Frontal cortex (tissue), 3 donors: ENCODE measurements at regions not wholly inside any gene's neighbourhood (a gene's known extent, or its start where the extent isn't known, plus 50 kb on each side); places are given as distances from the start of the nearest gene placed in this dataset.
A peak's percentile ranks its signal among the peaks of the same experiment; 100 is the strongest.

ENCODE experiments used
- DNase-seq, 2 donors: peaks; one replicate each; pipeline ENCODE4 v3.0.0; 2012; ENCODE audit warnings: low spot score in 2 of 2
- FAIRE-seq: peaks from 2 replicates; lab custom pipeline; 2012; peaks lifted over from hg19 to GRCh38; lab: Jason Lieb, UNC
- donor health status: control.
- donor health status: control.
- donor health status: control.

DNA sequence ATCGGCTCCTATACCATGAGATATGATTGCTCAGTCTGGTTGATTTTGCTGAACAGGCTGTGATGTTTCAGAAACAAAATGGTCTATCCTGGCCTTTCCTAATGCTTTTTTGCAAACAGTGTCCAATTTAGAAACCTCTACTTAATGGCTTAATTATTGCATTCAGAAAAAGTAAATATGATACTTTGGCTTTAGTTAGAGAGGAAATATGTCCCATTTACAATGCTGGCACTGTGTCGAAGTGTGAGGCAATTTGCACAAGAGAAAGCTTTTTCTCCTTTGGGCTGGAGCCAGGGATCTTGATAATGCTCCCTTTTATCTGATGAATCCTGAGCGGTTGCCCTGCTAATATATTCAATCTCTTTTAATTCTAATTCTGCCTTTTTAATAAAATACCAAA, 418.9 kb downstream of the EPHA4 start:
- DNase-seq: peak in 1 of 2 donors; percentile 4

DNA sequence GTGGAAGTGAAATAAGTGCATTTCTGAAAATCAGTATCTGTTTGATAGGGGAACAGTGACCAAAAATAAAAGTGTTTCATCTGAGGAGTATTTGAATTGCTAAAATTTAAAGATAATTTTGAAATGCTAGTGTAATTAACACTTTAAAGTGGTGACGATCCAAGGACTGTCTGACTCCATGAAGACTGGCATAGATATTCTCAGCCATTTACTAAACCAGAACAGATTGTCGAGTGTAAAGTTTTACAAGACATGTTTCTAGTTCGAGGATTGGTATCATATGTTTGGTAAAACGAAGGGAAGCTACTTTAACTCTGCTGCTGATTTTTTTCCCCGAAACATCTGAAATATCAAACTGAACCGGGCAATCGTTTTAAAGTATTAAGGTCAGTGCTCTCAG, 417.9 kb downstream of the EPHA4 start:
- no peak for FAIRE-seq
- DNase-seq: no peak

More for the DNA sequence above, 418.9 kb downstream of the EPHA4 start:
- no peak for FAIRE-seq

DNA sequence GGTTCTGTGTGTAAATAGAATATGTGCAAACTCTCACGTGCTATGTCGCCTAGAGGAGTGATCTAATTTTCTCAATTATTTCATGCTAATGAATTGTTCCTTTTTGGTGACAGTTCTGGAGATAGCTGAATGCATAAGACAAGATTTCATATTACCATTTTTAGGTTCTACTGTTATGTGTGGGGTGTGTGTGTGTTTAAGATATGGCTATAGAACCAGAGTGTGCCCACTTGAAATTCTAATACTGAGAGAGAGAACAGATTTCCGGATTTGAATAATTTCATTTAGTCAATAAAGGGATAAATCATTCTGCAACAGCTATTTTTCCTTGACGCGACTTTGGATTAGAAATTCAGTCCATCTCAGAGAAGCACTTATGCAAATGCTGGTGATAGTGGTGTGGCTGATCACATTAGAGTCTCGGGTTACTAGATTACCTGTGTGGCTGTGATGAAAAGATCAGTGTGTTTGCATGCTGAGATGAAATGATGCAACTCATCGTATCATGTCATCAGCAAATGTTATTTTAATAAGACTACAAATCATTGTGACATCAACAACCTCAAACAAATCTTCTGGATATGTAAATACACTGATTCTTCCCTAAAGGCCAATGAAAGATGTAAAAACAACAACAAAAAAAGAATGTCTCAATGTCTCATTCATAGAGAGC, 415.9 kb downstream of the EPHA4 start:
- FAIRE-seq (no peak), DNase-seq (no peak)

DNA sequence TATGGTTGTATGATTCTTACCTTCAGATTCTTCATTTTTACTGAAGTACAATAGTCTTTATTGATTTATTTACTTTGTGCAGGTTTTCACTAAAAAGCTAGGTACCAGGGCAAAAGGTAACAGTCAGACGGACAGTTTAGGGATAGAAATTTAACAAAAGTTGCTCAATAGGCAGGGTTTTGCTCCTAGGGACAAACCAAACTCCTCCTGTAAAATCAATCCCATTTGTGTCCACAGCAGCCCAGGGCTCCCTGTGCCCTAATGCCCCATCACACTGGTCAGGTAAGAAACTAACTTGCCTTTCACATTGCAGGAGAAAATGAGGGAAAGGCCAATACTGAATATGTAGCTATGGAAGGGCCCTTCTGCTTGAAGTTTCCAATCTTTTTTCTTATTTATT, 410.9 kb downstream of the EPHA4 start:
- FAIRE-seq (no peak), DNase-seq (no peak)

DNA sequence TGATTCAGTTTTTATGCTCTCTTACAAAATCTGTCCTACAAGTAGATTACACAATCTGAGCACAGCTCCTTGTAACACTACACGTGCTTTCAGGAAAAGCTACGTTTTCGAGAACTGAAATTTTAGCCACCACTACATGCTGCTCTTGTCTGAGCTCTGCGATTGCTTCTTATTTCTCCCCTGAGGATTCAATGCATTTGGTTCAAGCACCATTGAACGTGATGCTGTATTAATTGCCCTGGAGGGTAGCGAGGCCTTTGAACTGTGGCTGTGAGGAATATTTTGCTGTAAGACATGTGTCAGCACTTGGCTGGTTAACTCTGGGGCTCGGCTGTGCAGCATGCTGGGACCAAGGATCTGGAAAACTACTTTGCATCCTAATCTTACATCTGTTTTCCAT, 405.8 kb downstream of the EPHA4 start:
- no peak for FAIRE-seq
- no peak for DNase-seq

DNA sequence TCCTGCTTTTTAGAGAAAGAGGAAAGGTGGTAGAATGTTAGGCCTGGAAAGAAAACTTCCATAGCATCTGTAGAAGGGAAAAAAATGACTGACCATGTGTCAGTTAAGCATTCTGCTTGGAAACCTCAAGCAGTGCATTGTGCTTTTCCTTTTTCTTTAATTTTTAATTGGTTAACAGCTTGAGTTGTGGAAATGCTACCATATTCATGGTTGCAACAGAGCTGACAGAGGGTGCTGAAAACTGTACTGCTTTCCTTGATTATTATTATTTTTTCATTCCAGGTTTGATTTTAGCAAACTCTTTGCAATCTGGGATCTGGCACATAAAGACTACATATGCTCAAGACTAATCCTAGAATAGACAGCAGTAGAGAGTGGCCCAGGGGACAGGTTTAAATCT, 404.5 kb downstream of the EPHA4 start:
- FAIRE-seq (no peak), DNase-seq (no peak)

DNA sequence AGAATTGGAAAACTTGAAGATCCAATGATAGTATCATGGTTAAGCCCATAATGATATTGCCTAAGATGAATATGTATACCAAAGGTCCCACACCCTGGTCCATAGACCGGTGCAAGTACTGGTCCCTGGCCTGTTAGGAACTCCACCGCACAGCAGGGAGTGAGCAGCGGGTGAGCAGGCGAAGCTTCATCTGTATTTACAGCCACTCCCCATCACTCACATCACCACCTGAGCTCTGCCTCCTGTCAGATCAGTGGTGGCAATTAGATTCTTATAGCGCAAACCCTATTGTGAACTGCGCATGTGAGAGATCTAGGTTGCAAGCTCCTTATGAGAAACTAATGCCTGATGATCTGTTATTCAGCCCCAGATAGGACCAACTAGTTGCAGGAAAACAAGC, 402.4 kb downstream of the EPHA4 start:
- FAIRE-seq (no peak), DNase-seq (no peak)

DNA sequence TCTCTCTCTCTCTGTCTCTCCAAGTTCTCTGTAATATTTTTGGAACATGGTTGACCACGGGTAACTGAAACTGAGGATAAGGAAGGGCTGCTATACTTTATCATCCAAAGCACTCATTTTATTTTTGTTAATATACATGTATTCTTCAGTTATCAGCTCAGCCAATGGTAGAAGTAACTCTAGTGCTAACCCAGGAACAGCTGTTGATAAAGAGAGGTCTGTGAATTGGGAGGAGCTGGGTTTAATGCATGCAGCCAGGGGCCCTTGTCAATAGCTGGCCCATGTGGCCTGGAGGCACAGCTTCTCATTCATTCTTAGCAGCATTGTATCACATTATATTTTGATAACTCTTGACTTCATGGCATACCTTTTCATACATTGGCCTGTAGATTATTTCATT, 401.6 kb downstream of the EPHA4 start:
- no peak for DNase-seq
- no peak for FAIRE-seq

DNA sequence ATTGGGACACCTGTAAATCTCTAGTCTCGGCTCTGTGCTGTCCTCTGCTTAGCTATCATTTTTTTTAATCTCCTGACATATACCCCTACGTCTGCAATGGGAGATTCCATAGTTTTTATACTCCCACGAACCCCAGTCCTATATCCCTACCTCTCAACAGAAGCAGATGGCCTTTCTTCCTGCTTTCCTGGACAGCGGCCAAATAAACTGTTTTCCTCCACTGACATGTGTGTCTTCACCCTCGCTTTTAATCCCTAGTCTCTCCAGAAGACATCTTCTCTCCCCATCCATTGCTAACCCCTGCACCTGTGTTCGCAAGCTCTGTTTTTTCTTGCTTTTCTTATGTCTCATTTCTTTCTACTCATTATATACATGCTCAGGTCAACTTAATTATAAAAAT, 395.4 kb downstream of the EPHA4 start:
- no peak for FAIRE-seq
- no peak for DNase-seq

DNA sequence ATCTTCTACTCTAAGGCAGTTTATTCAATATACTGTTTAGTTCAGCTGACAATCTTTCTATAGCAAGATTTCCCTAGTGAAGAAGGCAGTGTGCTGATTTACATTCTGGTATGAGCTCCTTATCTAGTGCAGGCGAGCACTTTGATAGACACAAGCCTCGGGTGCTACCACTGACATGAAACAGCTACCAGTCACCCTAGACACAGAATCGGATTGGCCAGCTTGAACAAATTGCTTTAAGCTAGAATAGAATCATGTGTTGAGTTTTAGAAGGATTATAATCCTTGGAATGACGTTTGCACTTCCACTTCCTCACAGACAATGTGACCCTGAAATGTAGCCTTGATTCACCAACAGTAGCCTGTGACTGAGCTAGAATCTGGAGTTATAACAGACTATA, 394.0 kb downstream of the EPHA4 start:
- FAIRE-seq: no peak
- DNase-seq: no peak

DNA sequence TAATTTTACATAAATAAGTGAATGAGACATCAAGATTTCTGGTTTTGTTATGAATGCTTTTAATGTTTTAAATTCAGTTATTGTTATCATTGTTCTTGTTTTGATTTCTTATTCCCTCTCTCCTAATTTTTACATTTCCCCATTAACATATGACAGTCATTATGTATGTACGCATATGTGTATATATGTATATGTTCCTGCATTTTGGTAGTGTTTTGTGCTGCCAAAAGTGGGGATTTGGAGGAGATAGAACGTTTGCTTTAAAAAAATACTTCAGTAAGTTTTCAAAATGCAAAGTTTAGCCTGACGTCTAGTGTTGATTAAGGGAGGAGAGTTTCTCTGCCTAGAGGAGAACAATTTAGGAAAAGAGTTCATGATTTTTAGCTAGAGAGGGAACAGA, 385.2 kb downstream of the EPHA4 start:
- DNase-seq: no peak
- no peak for FAIRE-seq

DNA sequence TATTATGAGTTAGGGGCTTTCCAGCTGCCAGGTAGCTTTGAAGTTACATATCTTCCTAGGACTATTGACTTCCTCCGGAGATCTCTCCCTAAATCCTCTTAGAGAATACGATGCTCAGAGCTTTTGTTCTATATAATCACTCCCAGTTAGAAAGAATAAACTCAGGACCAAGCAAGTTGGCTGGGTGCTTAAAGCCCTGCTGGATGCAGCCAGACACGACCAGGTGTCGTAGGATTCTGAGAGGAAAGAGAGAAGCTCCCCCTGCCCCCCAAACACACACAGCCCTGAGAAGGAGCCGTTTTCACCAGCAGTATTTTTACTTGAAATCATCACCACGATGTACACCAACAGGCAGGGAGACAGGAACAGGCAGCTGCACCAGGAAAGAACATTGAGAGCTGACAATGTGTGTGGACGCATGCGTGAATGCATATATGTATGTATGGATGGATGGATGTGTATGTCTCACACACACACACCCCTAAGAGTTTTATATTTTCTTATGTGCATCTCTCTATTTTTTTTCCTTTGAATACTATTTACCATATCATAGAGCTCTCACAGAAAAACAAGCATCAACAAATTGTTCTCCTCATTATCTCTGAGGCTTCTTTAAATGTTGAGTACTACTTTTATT, 382.6 kb downstream of the EPHA4 start:
- FAIRE-seq (no peak), DNase-seq (no peak)

DNA sequence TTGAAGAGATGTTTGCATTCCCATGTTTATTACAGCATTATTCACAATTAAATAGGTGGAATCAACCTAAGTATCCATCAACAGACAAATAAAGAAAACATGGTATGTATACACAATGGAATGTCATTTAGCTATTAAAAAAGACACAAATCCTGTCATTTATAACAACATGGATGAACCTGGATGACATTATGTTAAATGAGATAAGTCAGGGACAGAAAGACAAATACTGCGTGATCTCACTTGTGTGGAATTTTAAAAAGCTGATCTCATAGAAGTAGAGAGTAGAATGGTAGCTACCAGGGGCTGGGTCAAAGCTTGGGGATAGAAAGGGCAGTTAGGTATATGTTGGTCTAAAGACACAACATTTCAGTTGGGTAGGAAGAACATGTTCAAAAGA, 376.3 kb downstream of the EPHA4 start:
- no peak for DNase-seq
- no peak for FAIRE-seq

DNA sequence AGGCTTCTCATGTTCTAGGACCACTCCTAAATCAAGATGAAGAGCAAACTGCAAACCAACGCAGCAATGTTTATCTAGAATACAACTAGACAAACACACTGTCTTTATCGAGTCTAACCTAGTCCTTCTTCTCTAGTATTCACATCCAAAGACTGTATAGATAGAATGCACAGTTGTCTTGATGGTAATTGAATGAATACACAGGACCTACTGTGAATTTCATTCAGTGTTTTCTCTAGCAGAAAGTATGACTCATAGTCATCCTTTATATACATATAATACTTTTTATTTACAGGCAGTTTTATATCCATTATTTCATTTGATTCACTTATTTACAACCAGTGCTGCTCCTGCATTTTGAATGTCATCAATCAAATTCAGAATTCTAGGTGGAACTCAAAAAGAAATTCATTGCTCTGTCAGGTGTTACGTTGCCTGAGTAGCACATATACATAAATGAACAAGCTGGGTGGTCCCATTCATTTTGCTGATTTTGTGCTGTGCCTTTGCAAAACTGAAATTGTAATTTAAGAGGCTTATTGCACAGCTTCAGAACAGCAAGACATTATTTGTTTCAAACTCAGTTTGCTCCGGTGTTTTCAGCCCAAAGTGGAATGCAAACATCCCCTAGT, 374.8 kb downstream of the EPHA4 start:
- DNase-seq (no peak), FAIRE-seq (no peak)

DNA sequence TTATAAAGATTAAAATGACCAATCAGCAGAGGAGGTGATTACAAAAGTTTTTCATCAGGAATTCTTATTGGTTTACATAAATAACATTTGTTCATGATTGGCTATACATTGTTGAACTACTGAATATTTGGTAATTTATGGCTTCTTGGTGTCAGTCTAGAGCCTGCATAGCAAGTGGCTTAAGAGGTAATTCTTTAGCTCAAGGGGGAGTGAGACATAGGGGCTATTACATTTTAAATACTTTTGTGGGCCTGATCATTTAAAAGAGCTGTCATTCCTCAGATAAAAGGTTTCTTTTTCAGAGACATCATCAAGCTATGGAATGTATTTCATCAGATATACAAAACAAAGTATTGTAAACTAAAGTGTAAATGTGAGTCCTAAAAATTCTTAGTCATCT, 373.8 kb downstream of the EPHA4 start:
- no peak for FAIRE-seq

DNA sequence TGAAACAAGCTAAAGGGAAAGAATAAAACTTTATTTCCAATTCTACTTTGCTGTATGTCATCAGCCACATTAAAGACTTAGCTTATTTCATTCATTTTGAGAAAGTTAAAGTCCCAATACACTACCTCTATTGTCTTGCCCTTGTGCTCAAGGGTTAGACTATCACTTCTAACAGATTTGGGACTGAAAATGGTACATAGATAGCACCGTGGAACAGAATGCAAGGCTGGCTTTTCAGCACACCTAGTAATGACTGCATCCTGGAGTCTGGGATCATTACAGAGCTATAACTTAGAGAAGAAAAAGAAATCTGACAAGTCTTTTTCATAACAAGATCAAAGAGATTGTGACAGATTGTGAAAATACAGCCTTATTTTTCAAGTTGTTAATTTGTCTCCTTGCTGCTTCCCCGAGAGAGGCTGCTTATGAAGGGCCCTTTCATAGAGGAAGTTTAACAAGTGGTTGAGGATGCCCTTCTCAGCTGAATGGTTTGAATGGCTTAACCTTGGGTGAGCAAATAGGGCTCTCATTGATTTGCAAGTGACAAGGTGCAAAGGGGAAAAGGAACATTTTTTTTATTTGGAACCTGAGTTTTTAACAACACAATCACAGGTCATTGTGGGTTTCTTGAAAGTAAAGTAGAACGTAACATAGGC, 371.8 kb downstream of the EPHA4 start:
- FAIRE-seq (no peak), DNase-seq (no peak)

More for the DNA sequence above, 373.8 kb downstream of the EPHA4 start:
- no peak for DNase-seq

DNA sequence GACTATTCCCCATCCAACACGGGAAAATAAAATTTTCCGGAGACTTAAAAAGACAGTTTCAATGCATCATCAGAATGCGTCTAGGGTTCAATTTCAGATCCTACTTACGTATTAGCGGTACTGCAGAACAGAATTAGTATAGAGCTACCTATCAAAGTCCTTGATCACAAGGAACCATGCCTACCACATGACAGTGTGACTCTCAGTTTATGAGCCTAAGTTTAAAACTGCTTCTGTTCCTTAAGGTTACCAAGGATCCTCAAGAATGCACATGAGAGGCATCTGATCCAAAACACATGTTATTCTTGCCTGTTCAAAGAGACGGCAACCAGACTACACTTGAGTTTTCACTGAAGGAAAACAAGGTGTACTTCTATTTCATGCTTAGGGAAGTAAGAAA, 369.7 kb downstream of the EPHA4 start:
- DNase-seq (no peak), FAIRE-seq (no peak)

DNA sequence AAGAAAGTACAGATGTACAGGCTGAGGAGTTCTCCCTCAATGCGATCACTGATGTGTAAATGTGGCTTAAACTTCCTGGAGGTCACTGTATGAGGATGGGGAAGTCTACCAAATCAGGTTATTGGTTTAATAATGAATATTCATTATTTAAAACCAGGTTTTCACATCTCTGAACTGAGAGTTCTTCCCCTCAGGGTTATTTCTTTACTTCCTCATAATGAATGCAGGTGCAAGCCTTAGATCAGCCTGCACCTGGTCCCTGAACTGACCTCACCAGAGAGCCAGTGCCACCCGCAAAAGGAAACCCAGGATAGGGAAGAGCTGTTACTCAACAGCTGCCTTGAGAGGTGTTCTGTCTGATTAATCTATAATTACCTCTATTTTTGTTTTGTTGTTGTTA, 369.0 kb downstream of the EPHA4 start:
- no peak for DNase-seq
- FAIRE-seq: no peak

DNA sequence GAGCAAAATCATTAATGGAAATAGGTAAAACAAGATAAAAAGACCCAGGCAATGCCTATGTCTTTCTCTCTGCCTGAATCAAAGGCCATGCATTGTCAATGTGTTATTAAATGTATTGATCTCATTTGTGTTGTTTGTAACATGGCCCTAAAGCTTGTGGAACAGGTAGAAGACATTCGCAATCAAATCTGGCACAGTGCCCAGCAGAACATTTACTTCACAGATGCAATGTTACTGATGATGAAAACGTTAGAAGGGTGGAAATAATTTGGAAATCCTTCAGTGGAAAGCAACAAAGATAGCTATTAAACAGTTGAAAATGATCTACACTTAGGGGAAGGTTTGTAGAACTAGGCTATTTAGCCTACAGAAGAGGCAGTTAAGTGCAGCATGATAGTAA, 368.2 kb downstream of the EPHA4 start:
- DNase-seq (no peak), FAIRE-seq (no peak)

DNA sequence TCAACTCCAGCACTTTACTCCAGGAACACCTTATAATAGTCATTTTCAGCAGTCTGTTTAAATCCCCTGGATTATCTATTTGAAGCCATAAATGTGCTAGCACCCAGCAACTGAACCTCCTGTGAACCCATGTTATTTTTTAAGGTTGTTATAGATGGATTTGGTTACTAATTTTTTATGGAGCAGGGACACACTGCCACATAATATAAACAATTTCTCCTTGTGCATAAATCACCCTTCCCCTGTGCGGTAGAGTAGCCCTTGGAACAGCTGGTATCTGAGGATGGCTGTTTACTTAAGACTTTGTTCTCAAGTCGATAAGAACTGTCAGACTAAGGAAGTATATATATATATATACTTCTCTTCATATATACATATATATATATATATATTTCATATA, 367.4 kb downstream of the EPHA4 start:
- FAIRE-seq (no peak), DNase-seq (no peak)

DNA sequence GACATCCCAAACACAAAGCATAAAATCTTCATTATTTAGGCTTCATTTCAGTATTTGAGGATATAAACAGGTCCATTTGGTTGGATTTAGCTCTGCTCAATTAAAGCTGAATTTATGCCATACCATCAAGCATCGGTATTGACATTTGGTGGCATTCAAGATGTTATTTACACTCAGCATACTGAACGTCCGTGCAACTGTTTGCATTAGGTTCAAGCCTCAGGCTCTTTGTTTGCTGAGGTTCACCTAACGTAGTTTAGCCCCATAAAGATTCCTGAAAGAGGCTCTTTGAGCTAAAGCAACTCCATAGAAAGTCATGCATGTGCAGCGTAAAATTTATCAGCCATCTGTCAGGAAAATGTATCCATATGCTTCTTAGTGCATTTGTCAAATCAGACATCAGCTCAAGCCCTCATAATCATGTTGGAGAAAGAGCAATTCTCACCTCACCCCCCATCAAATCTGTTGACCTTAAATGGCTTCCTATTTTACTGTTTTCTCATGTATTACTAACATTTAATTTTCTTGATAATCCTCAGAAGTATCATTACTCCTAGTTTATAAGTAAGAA, 366.9 kb downstream of the EPHA4 start:
- DNase-seq (no peak), FAIRE-seq (no peak)
